ENCODE measurements at regions not wholly inside any gene's neighbourhood (a gene's known extent, or its start where the extent isn't known, plus 50 kb on each side); places are given as distances from the start of the nearest gene placed in this dataset.

GRCh38 chr6:138722425-138723371 is 50.9 kb upstream of the CCDC28A start:
- no peak for ATAC-seq
- H3K36me3 ChIP-seq (ENCODE audit: insufficient read depth): no peaks in the 10 kb centered on the region

More at GRCh38 chr6:138722425-138723371, 50.9 kb upstream of the CCDC28A start:
- H3K79me2 ChIP-seq (replicated peaks; ENCODE audit: insufficient read depth): no peaks in the 10 kb centered on the region
- H3K4me2 ChIP-seq: no peak overlapping the region
- no peaks in the 10 kb centered on the region for H3K27me3 ChIP-seq (ENCODE audit: insufficient read depth)
- Mint-ChIP-seq H3K9me3 (no peaks in the 10 kb centered on the region), H3K4me3 (no peak overlapping the region), H3K27ac (no peak overlapping the region), H3K36me3 (ENCODE audit: low read depth) (no peaks in the 10 kb centered on the region), H3K27me3 (ENCODE audit: insufficient read depth, low read depth, poor library complexity) (peaks cover 2% of the 10 kb centered on the region), H3K4me1 (peaks cover 7% of the 10 kb centered on the region; the same call in 2 of the 3 replicates)
- H3K4me3 ChIP-seq: no peak overlapping the region
- H2AFZ ChIP-seq: no peak overlapping the region
- no peaks in the 10 kb centered on the region for H3K9me2 ChIP-seq (ENCODE audit: insufficient read depth)
- no peaks in the 10 kb centered on the region; the same call in 1 of the 2 replicates for H3K4me1 ChIP-seq (ENCODE audit: insufficient read depth)
- no peaks in the 10 kb centered on the region for H3F3A ChIP-seq (replicated peaks; ENCODE audit: low read depth)
- no peak overlapping the region for H3K27ac ChIP-seq (ENCODE audit: low read depth)
- H4K20me1 ChIP-seq (replicated peaks; ENCODE audit: insufficient read depth): no peaks in the 10 kb centered on the region
- TF ChIP-seq JUNB (IDR thresholded peaks at IDR 0.05; ENCODE audit: unreplicated experiment): no peak
- TF ChIP-seq ZNF331 (CRISPR knock-in tag; IDR thresholded peaks at IDR 0.05; ENCODE audit: low read depth): no peak
- TF ChIP-seq CTCF (conservative IDR thresholded peaks at IDR 0.05; ENCODE audit: low read depth in 2 of 2): no peak
- TF ChIP-seq NANOG (IDR thresholded peaks at IDR 0.05; ENCODE audit: borderline replicate concordance): no peak
- TF ChIP-seq REST (IDR thresholded peaks at IDR 0.05; ENCODE audit: unreplicated experiment): no peak
- TF ChIP-seq ETS1 (IDR thresholded peaks at IDR 0.05): no peak
- TF ChIP-seq POLR2AphosphoS5 (IDR thresholded peaks at IDR 0.05; ENCODE audit: low read depth): no peak
- no peak for TF ChIP-seq STAT1 (IDR thresholded peaks at IDR 0.05; ENCODE audit: unreplicated experiment)
- TF ChIP-seq ZNF462 (CRISPR knock-in tag; IDR thresholded peaks at IDR 0.05): no peak
- no peak for TF ChIP-seq CREB1 (CRISPR knock-in tag; IDR thresholded peaks at IDR 0.05; ENCODE audit: low read depth)
- TF ChIP-seq EZH2phosphoT487 (IDR thresholded peaks at IDR 0.05; ENCODE audit: unreplicated experiment): no peak
- no peak for TF ChIP-seq EZH2 (IDR thresholded peaks at IDR 0.05; ENCODE audit: low read depth, unreplicated experiment)
- TF ChIP-seq ZNF114 (CRISPR knock-in tag; IDR thresholded peaks at IDR 0.05): no peak
- no peak for DNase-seq (ENCODE audit: low spot score)

All from GM23338 (cell line).